ENCODE measurements at regions not wholly inside any gene's neighbourhood (a gene's known extent, or its start where the extent isn't known, plus 50 kb on each side); places are given as distances from the start of the nearest gene placed in this dataset.
A peak's percentile ranks its signal among the peaks of the same experiment; 100 is the strongest.

DNA sequence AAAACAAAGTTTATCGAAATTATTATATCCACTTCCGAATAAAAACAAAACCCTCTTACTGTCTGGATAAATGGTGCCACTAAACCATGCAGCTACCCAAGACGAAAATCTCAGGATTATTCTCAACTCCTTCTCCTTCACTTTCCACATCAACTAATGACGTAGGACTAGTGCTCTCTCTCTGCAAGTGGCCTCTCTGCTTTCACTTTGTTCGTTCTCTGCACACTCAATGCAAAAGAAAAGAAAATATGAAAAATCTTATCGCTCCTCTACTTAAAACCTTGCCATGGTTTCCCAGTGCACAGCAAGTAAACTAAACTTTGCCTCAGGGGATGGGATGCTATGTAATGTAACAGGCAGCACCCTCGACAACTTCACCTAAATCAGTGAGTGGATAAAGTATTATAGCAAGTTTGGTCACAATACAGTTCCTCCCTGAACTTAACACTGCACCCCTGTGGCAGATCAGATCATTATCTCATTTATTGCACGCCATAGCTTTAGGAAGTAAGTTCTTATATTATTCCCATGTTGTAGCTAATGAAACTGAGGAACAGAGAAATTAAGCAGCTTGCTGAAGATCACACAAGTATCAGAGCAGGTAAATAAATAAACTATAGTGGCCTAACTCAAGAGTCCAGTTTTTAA, 262.7 kb upstream of the GADL1 start:
- no peaks in the 10 kb centered on the region for H4K20me1 ChIP-seq (ENCODE audit: insufficient read depth)
- DNase-seq (ENCODE audit: low read depth, low spot score) = no peak
- no peak overlapping the region for H3K27ac ChIP-seq (ENCODE audit: low read depth, low read length)
- H3K36me3 ChIP-seq (ENCODE audit: control insufficient read depth in 1 of 2, insufficient read depth in 2 of 2, low read length in 2 of 2) = no peaks in the 10 kb centered on the region
- peak; percentile 54 for ATAC-seq
- ChIA-PET RAD21 (ENCODE audit: low non-redundant PET in 1 of 2, low total read pairs in 2 of 2, uncharacterized antibody in 2 of 2, unreplicated experiment in 2 of 2) (no interaction called here), CTCF (interaction anchor here (0.9 kb wide), 1 partner anchor 9 kb away, joined by 3 read pairs; no protein-coding TSS in a partner anchor), POLR2A (no interaction called here)
- H3K4me2 ChIP-seq (ENCODE audit: low read length) = 0 out of 2 replicates have a peak overlapping the region, but pooled peaks have one; percentile 16
- no peak overlapping the region for H3K9ac ChIP-seq (ENCODE audit: low read length)
- no peak overlapping the region for H3K4me3 ChIP-seq (replicated peaks in 1 of 2; ENCODE audit: low read depth in 1 of 2, low read length in 2 of 2)
- H3K4me1 ChIP-seq (ENCODE audit: control insufficient read depth in 1 of 2, insufficient read depth in 2 of 2, low read length in 2 of 2) = peaks cover 0 to 3% of the 10 kb centered on the region in 2 experiments; a peak in 1 of 4 replicates
- BruUV-seq (replicated peaks) = no TSS peak
- H3K9me2 ChIP-seq (ENCODE audit: insufficient read depth) = no peaks in the 10 kb centered on the region
- intact Hi-C loops (cut with micrococcal nuclease) = no loop called here
- TF ChIP-seq EZH2 (IDR thresholded peaks at IDR 0.05) (no peak), CTCF (IDR thresholded peaks at IDR 0.05 in 2 of 3, conservative IDR thresholded peaks at IDR 0.05 in 1 of 3; ENCODE audit: borderline replicate concordance in 1 of 3, insufficient read depth in 1 of 3, low read depth in 2 of 3, low read length in 2 of 3) (0 out of 6 replicates have a peak, but pooled peaks of 1 of the 3 experiments have one; percentile 15), RAD21 (IDR thresholded peaks at IDR 0.05; ENCODE audit: low read depth) (peak; percentile 22; the same call in 1 of the 2 replicates)
- peak overlapping the region; percentile 31 for H2AFZ ChIP-seq (ENCODE audit: low read depth, low read length, poor library complexity, severe bottlenecking)
- no peaks in the 10 kb centered on the region for H3K79me2 ChIP-seq (ENCODE audit: insufficient read depth, low read length)
- H3K9me3 ChIP-seq (ENCODE audit: control insufficient read depth in 1 of 2, insufficient read depth in 1 of 2, low read depth in 1 of 2, low read length in 2 of 2) = no peaks in the 10 kb centered on the region
- no peaks in the 10 kb centered on the region for H3K27me3 ChIP-seq (ENCODE audit: insufficient read depth, low read length)

DNA sequence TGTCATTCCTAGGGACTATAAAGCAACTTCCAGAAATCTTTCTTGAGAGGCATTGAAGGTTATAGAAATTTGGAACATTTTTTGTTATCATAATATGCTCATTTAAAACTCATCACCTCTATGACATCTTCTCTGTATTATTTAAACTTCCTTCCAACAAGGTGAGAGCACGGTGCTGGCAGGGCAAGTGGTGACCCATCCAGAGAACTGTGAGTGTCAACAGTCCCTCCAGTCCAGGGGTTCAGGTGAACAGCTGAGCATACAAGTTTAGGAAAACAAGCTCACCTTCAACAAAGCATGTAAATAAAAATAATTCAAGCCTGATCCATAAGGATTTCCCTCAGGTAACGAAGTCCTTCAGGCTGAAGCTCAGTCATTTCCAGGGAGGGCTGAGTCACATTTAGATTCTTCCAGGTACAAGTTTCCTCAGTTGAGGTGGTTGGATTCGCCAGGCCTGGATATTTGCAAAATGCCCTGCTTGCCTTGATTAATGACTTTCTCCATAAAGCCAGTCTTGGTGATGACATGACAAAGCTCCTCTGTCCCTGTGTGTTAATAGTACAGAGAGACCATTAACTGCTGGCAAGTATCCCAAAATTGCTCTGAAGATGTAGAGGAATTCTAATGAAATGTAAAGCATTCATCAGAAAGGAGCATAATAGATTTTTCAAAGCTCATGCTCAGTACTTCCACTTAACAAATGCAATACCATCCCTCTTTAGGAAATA, 263.6 kb upstream of the GADL1 start:
- ATAC-seq (no peak), DNase-seq (ENCODE audit: low read depth, low spot score) (no peak)
- CTCF ChIA-PET = interaction anchor here (0.9 kb wide), 1 partner anchor 8 kb away, joined by 3 read pairs; no protein-coding TSS in a partner anchor
- no TSS peak for BruUV-seq (replicated peaks)
- Histone ChIP-seq H2AFZ (ENCODE audit: low read depth, low read length, poor library complexity, severe bottlenecking) (no peak overlapping the region), H3K27me3 (ENCODE audit: insufficient read depth, low read length) (no peaks in the 10 kb centered on the region), H3K9me3 (ENCODE audit: control insufficient read depth in 1 of 2, insufficient read depth in 1 of 2, low read depth in 1 of 2, low read length in 2 of 2) (no peaks in the 10 kb centered on the region), H3K36me3 (ENCODE audit: control insufficient read depth in 1 of 2, insufficient read depth in 2 of 2, low read length in 2 of 2) (no peaks in the 10 kb centered on the region), H3K9me2 (ENCODE audit: insufficient read depth) (no peaks in the 10 kb centered on the region), H3K4me1 (ENCODE audit: control insufficient read depth in 1 of 2, insufficient read depth in 2 of 2, low read length in 2 of 2) (peaks cover 0 to 3% of the 10 kb centered on the region in 2 experiments; a peak in 1 of 4 replicates), H3K9ac (ENCODE audit: low read length) (no peak overlapping the region), H3K4me2 (ENCODE audit: low read length) (no peak overlapping the region), H3K4me3 (replicated peaks in 1 of 2; ENCODE audit: low read depth in 1 of 2, low read length in 2 of 2) (no peak overlapping the region), H3K79me2 (ENCODE audit: insufficient read depth, low read length) (no peaks in the 10 kb centered on the region), H3K27ac (ENCODE audit: low read depth, low read length) (no peak overlapping the region), H4K20me1 (ENCODE audit: insufficient read depth) (no peaks in the 10 kb centered on the region)
- RAD21 ChIA-PET (ENCODE audit: low non-redundant PET in 1 of 2, low total read pairs in 2 of 2, uncharacterized antibody in 2 of 2, unreplicated experiment in 2 of 2) = no interaction called here
- intact Hi-C loops (cut with micrococcal nuclease) = no loop called here
- POLR2A ChIA-PET = no interaction called here
- TF ChIP-seq EZH2 (IDR thresholded peaks at IDR 0.05) (no peak), ZNF274 (IDR thresholded peaks at IDR 0.05; ENCODE audit: low read depth, low read length) (no peak), POLR2AphosphoS5 (IDR thresholded peaks at IDR 0.05; ENCODE audit: low read depth, low read length) (no peak), SRF (IDR thresholded peaks at IDR 0.05; ENCODE audit: low read depth) (no peak), ZFX (IDR thresholded peaks at IDR 0.05) (no peak), CEBPB (IDR thresholded peaks at IDR 0.05; ENCODE audit: low read depth) (no peak), CBX3 (IDR thresholded peaks at IDR 0.05; ENCODE audit: low read depth) (no peak)
- TF ChIP-seq, protein P1, sequence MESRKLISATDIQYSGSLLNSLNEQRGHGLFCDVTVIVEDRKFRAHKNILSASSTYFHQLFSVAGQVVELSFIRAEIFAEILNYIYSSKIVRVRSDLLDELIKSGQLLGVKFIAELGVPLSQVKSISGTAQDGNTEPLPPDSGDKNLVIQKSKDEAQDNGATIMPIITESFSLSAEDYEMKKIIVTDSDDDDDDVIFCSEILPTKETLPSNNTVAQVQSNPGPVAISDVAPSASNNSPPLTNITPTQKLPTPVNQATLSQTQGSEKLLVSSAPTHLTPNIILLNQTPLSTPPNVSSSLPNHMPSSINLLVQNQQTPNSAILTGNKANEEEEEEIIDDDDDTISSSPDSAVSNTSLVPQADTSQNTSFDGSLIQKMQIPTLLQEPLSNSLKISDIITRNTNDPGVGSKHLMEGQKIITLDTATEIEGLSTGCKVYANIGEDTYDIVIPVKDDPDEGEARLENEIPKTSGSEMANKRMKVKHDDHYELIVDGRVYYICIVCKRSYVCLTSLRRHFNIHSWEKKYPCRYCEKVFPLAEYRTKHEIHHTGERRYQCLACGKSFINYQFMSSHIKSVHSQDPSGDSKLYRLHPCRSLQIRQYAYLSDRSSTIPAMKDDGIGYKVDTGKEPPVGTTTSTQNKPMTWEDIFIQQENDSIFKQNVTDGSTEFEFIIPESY (IDR thresholded peaks at IDR 0.05; ENCODE audit: extremely low read depth, insufficient replicate concordance, low read length) = no peak

All from HCT116 (cell line).